T-helper 1 cell treated with Interleukin-12 subunit alpha and Interleukin-12 subunit beta and Interleukin-4 antibody, amounts not matched to agents 30 ng/mL and 1 ng/mL, for 36 hours (primary cell): ENCODE measurements at regions not wholly inside any gene's neighbourhood (a gene's known extent, or its start where the extent isn't known, plus 50 kb on each side); places are given as distances from the start of the nearest gene placed in this dataset.
"Not testable (repeated sequence)": the region's sequence is repeated elsewhere in the genome, so short reads cannot be mapped to it uniquely, and the experiment has no call there.

Source experiments
- intact Hi-C: fragments of 100-400 bp; cut with micrococcal nuclease; formaldehyde crosslinking; loops from one replicate; pipeline ENCODE4 v1.15.1; 2024

DNA sequence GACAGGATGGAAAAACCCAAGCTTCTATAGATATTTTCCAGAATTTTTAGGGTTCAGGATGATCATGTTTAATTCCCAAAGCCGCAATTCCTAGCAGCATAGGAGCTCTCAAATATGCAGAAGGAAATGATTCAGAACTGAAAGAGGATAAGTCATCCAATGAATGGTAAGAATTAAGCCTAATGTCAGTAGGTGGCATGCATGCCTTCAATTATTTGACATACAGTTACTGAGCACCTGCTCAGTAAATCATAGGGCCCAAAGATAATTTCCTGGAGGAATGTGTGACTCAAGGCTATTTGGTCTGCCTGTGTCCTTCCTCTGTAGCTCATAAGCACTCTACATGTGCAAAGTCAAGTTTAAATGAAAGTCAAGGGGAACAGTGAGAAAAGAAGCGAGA is 116.8 kb upstream of the SLC38A4 start:
- intact Hi-C loops, result no loop called here

- intact Hi-C loops, result no loop called here
Measured at GRCh38 chr12:46944088-46944487, 118.3 kb upstream of the SLC38A4 start.

DNA sequence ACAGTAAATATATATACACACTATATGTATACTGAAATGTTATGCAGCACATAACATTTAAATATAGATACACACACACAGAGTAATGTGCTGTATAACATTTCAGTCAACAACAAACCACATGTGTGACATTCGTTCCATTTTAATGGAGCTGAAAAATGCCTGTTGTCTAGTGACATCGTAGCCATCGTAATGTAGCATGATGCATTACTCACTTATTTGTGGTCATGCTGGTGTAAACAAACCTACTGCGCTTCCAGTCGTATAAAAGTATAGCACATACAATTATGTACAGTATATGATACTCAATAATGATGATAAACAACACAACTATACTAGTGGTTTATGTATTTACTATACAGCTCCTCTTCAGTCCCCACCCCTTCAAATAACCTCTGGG is 119.0 kb upstream of the SLC38A4 start:
- intact Hi-C loops, result no loop called here

DNA sequence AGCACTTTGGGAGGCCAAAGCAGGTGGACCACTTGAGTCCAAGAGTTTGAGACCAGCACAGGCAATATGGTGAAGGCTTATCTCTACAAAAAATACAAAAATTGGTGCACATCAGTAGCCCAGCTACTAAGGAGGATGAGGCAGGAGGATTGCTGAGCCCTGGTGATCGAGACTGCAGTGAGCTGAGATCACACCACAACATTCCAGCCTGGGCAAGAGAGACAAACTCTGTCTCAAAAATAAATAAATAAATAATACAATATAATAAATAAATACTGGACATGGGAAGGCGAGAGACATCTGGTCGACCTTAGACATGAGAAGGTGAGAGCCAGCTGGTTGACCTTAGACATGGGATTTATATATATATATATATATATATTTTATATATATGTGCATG is 119.8 kb upstream of the SLC38A4 start:
- intact Hi-C loops, result no loop called here

DNA sequence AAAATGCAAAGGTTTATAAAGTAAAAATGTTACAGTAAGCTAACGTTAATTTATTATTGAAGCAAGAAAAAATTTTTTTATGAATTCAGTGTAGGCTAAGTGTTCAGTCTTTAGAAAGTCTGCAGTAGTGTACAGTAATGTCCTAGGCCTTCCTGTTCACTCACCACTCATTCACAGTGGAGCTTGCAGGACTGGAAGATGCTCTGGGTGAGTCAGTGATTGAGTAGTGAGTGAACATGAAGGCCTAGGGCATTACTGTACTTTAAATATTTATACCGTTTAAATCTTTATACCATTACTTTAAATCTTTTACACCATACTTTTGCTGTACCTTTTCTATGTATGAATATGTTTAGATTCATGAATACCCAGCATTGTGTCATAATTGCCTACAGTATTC is 120.3 kb upstream of the SLC38A4 start:
- intact Hi-C loops, result no loop called here

DNA sequence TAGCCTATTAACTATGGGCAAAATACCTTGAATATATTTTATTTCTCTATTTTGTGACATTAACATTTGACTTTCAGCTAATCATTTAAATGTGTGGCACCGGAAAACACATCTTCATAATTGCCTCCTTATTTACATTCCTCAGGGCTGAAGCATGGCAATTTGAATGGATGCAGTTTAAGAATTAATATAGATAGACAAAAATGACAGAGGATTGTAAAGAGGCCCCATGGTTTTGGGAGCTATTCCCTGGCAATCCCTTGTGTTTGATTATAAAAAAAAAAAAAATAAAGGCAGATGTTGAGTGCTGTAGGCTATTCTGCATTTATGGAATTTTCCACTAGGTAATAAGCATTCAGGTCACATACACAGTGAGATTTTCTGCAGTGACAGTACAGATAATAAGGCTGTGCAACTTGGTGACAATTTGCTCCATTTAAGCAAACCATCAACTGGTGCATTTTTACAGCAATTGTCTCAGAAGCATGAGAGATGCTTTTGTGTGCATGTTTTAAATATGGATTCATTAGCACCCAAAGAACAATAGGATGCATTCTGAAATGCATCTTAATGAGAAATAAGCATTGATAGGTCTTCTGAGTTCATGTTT is 123.2 kb upstream of the SLC38A4 start:
- intact Hi-C loops, result no loop called here

DNA sequence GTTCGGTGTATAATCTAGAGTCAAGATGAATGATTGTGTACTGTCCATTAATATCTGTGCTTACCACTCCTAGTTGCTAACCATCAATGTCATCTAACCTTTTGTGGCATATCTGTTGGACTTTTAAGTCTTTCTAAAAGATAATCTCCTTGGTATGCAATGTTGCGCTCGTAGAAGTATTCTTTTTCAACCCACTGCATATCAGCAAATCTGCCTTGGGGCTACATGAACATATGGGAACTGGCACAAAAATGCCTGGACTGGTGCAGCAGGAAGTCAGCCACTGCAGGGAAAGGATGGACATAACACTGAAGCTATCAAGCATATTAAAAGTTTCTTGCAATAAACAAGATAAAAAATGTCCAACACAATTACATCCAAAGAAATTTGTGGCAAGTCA is 124.3 kb upstream of the SLC38A4 start:
- intact Hi-C loops, result no loop called here

DNA sequence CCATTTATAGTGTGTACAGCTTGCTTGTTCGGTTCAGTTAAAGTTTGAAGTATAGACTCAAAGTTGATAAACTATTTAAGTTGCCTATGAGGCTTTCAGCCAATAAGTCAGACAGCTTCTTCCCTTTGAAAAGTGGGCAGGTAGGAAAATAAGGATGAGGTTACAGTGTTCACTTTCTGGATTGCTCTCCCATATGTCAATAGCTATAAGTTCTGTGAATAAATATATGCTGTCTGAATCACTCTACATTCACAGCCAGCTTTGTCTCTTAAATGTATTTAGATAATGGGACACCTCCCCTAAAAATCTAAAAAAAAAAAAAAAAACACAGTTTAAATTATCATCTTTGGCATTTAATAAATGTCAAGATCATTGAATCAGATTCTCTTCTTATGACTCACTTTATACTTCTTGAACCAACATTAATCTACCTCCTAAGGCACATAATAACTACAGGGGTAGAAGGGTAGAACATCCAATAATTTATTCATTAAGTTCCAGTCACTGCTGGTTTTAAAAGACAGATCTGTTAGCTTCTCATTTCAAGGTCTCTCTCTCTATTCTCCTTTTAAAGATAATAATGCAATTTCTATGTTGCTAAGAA is 126.4 kb upstream of the PCED1B start:
- intact Hi-C loops, result no loop called here

- intact Hi-C loops, result no loop called here
Measured at GRCh38 chr12:46956451-46957035, 122.9 kb upstream of the PCED1B start.

DNA sequence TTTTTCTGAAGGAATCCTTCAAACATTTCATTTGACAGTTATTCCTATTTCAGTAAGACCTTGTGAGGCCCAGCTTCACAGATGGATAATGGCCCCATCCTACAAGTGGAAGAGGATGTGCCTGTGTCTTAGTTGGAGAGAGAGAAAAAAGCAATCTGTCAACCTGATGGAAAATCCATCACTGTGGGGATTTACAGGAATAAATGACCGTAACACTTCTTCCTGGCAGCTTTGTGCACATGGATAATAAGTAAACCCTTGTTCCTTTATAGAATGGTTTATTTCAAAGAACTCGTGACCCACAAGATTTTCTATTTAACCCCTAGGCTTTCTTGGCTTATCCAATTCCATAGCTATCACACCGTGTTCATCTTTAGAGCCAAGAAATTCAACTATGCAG is 121.4 kb upstream of the PCED1B start:
- intact Hi-C loops, result no loop called here

GRCh38 chr12:46958599-46959290 is 120.7 kb upstream of the PCED1B start:
- intact Hi-C loops, result no loop called here

DNA sequence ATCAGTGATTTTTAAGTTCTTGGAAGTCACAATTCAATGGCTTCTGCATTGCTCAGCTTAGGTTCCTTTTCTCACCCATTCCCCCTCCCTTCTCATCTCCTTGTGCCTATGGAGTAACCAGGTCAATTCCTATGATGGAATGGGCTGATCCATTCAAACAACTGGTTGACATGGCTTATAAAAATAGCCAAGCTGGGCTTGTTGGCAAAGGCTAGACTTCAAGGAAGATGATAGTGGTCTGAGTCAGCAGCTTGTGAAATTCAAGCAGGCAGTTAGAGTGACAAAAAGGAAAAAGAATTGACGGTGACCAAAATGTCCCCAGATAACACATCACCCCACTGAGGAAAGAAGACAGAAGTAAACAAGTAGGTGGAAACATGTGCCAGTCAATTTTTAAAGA is 119.9 kb upstream of the PCED1B start:
- intact Hi-C loops, result no loop called here

DNA sequence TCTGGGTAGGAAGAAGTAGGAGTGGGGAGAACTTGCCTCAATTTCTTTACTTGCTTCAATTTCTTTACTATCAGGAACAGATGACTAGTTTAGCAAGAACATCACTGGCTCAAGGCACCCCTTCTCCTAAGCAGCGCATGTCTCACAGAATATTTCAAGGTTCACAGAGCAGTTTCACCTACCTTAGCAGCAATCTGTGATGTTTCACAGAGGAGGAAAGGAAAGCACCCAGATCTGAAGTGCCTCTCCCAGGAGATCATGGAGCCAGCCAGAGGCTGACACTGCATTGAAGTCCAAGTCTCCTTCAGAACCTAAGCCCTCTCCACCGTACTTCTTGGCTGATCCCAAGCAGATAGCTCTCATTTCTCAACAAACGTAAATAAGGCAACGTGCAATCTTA is 118.7 kb upstream of the PCED1B start:
- intact Hi-C loops, result no loop called here

- intact Hi-C loops, result no loop called here
Measured at GRCh38 chr12:46963191-46963590, 116.2 kb upstream of the PCED1B start.

DNA sequence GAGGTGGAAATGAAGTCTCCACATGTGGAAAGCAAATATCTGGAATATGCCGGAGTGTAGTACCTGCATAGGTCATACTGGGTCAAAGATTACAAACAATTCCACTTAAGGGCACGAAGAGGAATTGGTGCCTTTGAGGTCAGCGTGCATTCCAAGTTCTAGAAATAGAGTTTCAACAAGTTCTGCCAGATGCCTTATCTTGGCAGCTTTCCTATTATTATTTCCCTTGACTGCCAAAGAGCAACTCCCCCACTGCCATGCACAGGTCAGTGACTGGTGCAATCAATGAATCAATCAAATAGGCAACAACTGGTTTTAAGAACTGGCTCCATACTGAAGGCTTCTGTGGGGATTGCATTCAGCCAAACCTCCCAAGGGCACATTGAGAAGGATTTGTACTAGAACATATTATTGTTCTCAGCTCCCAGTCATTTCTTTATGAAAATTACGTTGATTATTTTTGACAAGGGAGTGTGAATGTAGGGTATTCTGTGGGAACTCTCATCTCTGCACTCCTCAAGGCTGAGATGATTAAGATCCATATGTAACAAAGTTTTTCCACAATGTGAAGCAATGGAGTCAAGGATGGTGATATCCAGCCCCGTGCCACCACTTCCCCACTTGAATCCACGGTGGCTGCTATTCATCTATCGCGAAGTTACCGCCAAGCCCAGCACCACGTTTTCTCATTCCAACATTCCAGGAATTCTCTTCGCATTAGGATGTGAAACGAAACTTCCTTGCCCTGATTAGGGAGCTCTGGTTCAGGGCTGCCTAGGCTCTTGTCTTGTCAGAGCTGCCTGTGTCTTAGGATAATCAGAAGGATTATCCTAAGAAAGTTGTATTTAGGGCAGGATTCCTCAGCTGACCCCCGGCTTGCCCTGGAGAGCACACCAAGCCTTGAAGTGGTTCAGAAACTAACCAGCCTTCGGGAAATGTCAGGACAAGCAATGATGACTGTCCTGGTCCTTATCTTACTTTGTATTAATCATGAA is 115.1 kb upstream of the PCED1B start:
- intact Hi-C loops, result no loop called here

DNA sequence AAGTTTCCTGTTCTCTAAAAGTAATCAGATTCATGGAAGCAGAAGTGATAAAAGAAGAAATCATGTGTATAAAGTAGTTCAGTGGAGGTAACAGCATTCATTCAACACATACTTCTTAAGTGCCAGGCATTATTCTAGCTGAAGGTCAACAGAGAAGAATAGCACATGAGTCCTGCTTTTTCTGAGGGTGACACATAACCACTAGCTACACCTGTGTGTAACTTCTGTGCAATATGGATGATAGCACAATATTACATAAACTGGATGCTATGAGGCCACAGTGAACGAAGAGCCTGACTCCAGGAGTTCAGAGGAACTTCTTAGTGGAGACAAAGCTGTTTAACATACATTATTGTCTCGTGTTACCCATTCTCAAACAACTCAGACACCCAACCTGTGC is 114.3 kb upstream of the PCED1B start:
- intact Hi-C loops, result no loop called here

GRCh38 chr12:46965880-46966279 is 113.5 kb upstream of the PCED1B start:
- intact Hi-C loops, result no loop called here

GRCh38 chr12:46970636-46971035 is 108.8 kb upstream of the PCED1B start:
- intact Hi-C loops, result no loop called here

- intact Hi-C loops, result not testable (repeated sequence)
Measured at GRCh38 chr12:46973937-46974336, 105.5 kb upstream of the PCED1B start.

DNA sequence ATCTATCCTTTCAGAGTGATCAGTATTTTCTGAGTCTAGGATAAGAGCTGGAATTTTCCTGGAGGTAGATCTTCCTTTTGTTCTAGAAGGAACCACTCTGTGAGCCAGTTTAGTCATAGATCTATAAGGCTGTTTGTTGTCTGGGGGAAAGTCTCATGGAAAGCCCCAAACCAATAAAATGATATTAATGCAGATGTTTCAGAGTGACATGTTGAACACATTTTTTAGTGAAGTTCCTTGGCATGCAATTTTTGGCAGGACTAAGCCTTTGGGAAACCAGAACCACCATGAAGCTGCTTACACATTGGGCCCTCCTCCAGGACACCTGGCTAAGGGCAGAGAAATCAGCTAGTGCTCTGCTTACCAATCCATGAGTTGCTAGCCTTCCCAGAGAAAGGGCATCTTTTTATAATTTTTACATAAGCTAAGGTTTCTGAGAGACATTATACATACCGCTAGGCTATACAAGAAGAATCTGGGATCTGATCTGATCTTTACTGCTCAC is 101.5 kb upstream of the PCED1B start:
- intact Hi-C loops, result no loop called here

GRCh38 chr12:46981622-46982021 is 97.8 kb upstream of the PCED1B start:
- intact Hi-C loops, result loop anchor here (5.0 kb wide), 3 partner anchors 304 to 829 kb away; no protein-coding TSS in a partner anchor
